ENCODE measurements at regions not wholly inside any gene's neighbourhood (a gene's known extent, or its start where the extent isn't known, plus 50 kb on each side); places are given as distances from the start of the nearest gene placed in this dataset.

DNA sequence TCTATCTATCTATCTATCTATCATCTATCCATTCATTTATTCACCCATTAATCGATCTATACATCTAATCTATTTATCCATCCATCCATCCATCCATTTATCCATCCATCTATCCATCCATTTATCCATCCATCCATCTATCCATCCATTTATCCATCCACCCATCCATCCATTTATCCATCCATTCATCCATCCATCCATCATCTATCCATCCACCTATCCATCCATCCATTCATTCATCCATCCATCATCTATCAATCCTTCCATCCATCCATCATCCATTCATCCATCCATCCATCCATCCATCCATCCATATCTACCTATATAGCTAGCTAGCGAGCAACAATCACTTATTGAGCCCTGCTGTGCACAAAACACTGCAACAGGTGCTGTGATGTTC, 953.1 kb upstream of the ZNF722 start:
- intact Hi-C loops (cut with DNase I) = no loop called here
- no peaks in the 10 kb centered on the region for H3K4me1 ChIP-seq (ENCODE audit: control insufficient read depth in 2 of 3, insufficient read depth in 2 of 3, low read depth in 1 of 3, low read length in 3 of 3)
- TF ChIP-seq, protein P1, sequence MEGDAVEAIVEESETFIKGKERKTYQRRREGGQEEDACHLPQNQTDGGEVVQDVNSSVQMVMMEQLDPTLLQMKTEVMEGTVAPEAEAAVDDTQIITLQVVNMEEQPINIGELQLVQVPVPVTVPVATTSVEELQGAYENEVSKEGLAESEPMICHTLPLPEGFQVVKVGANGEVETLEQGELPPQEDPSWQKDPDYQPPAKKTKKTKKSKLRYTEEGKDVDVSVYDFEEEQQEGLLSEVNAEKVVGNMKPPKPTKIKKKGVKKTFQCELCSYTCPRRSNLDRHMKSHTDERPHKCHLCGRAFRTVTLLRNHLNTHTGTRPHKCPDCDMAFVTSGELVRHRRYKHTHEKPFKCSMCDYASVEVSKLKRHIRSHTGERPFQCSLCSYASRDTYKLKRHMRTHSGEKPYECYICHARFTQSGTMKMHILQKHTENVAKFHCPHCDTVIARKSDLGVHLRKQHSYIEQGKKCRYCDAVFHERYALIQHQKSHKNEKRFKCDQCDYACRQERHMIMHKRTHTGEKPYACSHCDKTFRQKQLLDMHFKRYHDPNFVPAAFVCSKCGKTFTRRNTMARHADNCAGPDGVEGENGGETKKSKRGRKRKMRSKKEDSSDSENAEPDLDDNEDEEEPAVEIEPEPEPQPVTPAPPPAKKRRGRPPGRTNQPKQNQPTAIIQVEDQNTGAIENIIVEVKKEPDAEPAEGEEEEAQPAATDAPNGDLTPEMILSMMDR (IDR thresholded peaks at IDR 0.05; ENCODE audit: borderline replicate concordance, extremely low read depth, insufficient read depth) = no peak
- DNase-seq = no peak
- FAIRE-seq = no peak
- no peak overlapping the region for H3K9ac ChIP-seq (ENCODE audit: low read length in 3 of 3)
- peaks cover 0 to 10% (median 0%) of the 10 kb centered on the region in 3 donors for H3K9me3 ChIP-seq (ENCODE audit: control insufficient read depth in 2 of 3, insufficient read depth in 1 of 3, low read length in 3 of 3)
- H3K27me3 ChIP-seq (ENCODE audit: control insufficient read depth, insufficient read depth, low read length) = no peaks in the 10 kb centered on the region
- H3K36me3 ChIP-seq (ENCODE audit: control insufficient read depth in 2 of 3, insufficient read depth in 3 of 3, low read length in 3 of 3) = no peaks in the 10 kb centered on the region
- H3K4me3 ChIP-seq (ENCODE audit: low read length in 3 of 3) = no peak overlapping the region
- no peak overlapping the region for H3K27ac ChIP-seq (ENCODE audit: low read depth in 2 of 2, low read length in 2 of 2)

DNA sequence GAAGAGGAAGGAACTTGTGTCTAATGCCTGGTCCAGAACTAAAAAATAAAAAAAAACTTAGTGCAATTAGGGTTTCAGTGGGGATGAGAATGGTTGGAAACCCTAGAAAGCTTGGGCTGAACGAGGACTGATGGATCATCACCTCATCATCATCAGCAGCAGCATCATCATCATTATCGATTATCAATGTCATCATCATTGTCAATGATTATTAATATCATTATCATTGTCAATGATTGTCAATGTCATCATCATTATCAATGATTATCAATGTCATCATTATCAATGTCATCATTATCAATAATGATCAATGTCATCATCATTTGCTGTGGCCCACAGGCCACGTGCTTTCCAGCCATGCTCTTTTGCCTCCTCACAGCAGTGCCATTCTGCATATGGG, 952.0 kb upstream of the ZNF722 start:
- FAIRE-seq (no peak), DNase-seq (no peak)
- Histone ChIP-seq H3K9ac (ENCODE audit: low read length in 3 of 3) (no peak overlapping the region), H3K4me3 (ENCODE audit: low read length in 3 of 3) (no peak overlapping the region), H3K27me3 (ENCODE audit: control insufficient read depth, insufficient read depth, low read length) (no peaks in the 10 kb centered on the region), H3K27ac (ENCODE audit: low read depth in 2 of 2, low read length in 2 of 2) (no peak overlapping the region), H3K4me1 (ENCODE audit: control insufficient read depth in 2 of 3, insufficient read depth in 2 of 3, low read depth in 1 of 3, low read length in 3 of 3) (no peaks in the 10 kb centered on the region), H3K9me3 (ENCODE audit: control insufficient read depth in 2 of 3, insufficient read depth in 1 of 3, low read length in 3 of 3) (peaks cover 0 to 10% (median 0%) of the 10 kb centered on the region in 3 donors), H3K36me3 (ENCODE audit: control insufficient read depth in 2 of 3, insufficient read depth in 3 of 3, low read length in 3 of 3) (no peaks in the 10 kb centered on the region)
- intact Hi-C loops (cut with DNase I) = no loop called here
- TF ChIP-seq, protein P1 (IDR thresholded peaks at IDR 0.05; ENCODE audit: borderline replicate concordance, extremely low read depth, insufficient read depth) = no peak

DNA sequence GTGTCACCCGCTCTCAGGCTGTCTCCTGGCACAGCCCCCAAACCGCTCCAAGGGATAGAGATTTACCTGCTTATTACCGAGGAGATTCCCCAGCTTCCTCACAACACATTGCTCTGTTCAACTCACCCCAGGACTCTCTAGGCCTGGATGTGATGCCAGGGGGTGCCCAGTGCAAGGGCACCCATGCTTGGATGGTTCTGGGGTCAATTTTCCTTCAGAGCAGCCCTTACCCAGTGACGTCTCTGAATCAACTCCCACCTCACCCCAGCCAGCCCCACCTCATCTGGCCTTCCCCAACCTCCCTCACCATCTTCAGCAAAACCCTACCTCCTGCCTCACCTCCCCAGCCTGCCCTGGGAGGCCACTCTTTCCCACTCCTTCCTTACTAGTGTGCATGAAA, 951.6 kb upstream of the ZNF722 start:
- no peaks in the 10 kb centered on the region for H3K4me1 ChIP-seq (ENCODE audit: control insufficient read depth in 2 of 3, insufficient read depth in 2 of 3, low read depth in 1 of 3, low read length in 3 of 3)
- FAIRE-seq (no peak), DNase-seq (no peak)
- H3K36me3 ChIP-seq (ENCODE audit: control insufficient read depth in 2 of 3, insufficient read depth in 3 of 3, low read length in 3 of 3) = no peaks in the 10 kb centered on the region
- H3K27ac ChIP-seq (ENCODE audit: low read depth in 2 of 2, low read length in 2 of 2) = no peak overlapping the region
- intact Hi-C loops (cut with DNase I) = no loop called here
- H3K4me3 ChIP-seq (ENCODE audit: low read length in 3 of 3) = no peak overlapping the region
- H3K9ac ChIP-seq (ENCODE audit: low read length in 3 of 3) = no peak overlapping the region
- no peaks in the 10 kb centered on the region for H3K27me3 ChIP-seq (ENCODE audit: control insufficient read depth, insufficient read depth, low read length)
- peaks cover 0 to 10% (median 0%) of the 10 kb centered on the region in 3 donors for H3K9me3 ChIP-seq (ENCODE audit: control insufficient read depth in 2 of 3, insufficient read depth in 1 of 3, low read length in 3 of 3)
- TF ChIP-seq, protein P1 (IDR thresholded peaks at IDR 0.05; ENCODE audit: borderline replicate concordance, extremely low read depth, insufficient read depth) = no peak

DNA sequence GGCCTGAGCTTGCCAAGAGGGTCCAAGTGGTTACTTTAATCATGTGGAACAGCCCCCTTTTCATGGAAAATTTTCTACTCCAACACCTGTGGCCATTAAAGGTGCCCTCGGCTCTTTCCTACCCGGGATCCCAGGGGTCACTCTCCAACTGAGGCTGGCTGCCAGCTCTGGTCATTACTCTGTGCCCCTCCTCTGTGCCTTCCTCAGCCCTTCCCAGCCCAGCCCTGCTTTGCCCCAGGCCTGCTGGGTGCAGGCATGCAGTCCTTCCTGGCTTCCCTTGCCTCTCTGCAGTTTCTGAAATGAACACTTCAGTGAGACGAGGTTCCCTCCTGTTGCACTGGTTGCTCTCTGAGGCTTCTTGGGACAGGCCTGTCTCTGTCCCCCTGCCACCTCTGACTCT, 951.1 kb upstream of the ZNF722 start:
- TF ChIP-seq, protein P1 (IDR thresholded peaks at IDR 0.05; ENCODE audit: borderline replicate concordance, extremely low read depth, insufficient read depth) = no peak
- H3K9me3 ChIP-seq (ENCODE audit: control insufficient read depth in 2 of 3, insufficient read depth in 1 of 3, low read length in 3 of 3) = peaks cover 0 to 10% (median 0%) of the 10 kb centered on the region in 3 donors
- no peaks in the 10 kb centered on the region for H3K4me1 ChIP-seq (ENCODE audit: control insufficient read depth in 2 of 3, insufficient read depth in 2 of 3, low read depth in 1 of 3, low read length in 3 of 3)
- H3K9ac ChIP-seq (ENCODE audit: low read length in 3 of 3) = no peak overlapping the region
- no peaks in the 10 kb centered on the region for H3K27me3 ChIP-seq (ENCODE audit: control insufficient read depth, insufficient read depth, low read length)
- FAIRE-seq (no peak), DNase-seq (no peak)
- no peak overlapping the region for H3K27ac ChIP-seq (ENCODE audit: low read depth in 2 of 2, low read length in 2 of 2)
- no peaks in the 10 kb centered on the region for H3K36me3 ChIP-seq (ENCODE audit: control insufficient read depth in 2 of 3, insufficient read depth in 3 of 3, low read length in 3 of 3)
- H3K4me3 ChIP-seq (ENCODE audit: low read length in 3 of 3) = no peak overlapping the region
- intact Hi-C loops (cut with DNase I) = no loop called here

All from kidney (tissue), 13 donors.